Dedifferentiated amniotic fluid mesenchymal stem cell (primary cell): ENCODE measurements at regions not wholly inside any gene's neighbourhood (a gene's known extent, or its start where the extent isn't known, plus 50 kb on each side); places are given as distances from the start of the nearest gene placed in this dataset.
A peak's percentile ranks its signal among the peaks of the same experiment; 100 is the strongest.
"Not testable (repeated sequence)": the region's sequence is repeated elsewhere in the genome, so short reads cannot be mapped to it uniquely, and the experiment has no call there.

Experiments
- DNase-seq: peaks from one replicate; pipeline ENCODE4 v3.0.0-alpha.2; 2016; ENCODE audit errors: extremely low spot score

- no peak for DNase-seq
Measured at GRCh38 chr2:53536583-53537361, 230.8 kb upstream of the CHAC2 start.

- DNase-seq = no peak
Measured at GRCh38 chr2:53535234-53535840, 232.3 kb upstream of the CHAC2 start.

GRCh38 chr2:53530126-53530525, 237.5 kb upstream of the CHAC2 start:
- DNase-seq = no peak

GRCh38 chr2:53527056-53527455, 240.5 kb upstream of the CHAC2 start:
- DNase-seq = no peak

GRCh38 chr2:53519918-53520841, 247.4 kb upstream of the CHAC2 start:
- DNase-seq = no peak

- DNase-seq = no peak
Measured at GRCh38 chr2:53517406-53517805, 250.2 kb upstream of the CHAC2 start.

GRCh38 chr2:53516650-53517049, 251.0 kb upstream of the CHAC2 start:
- no peak for DNase-seq

- no peak for DNase-seq
Measured at GRCh38 chr2:53515435-53516332, 251.9 kb upstream of the CHAC2 start.

- DNase-seq = no peak
Measured at GRCh38 chr2:53513167-53513666, 254.4 kb upstream of the CHAC2 start.

GRCh38 chr2:53512071-53512826, 255.4 kb upstream of the CHAC2 start:
- no peak for DNase-seq

- DNase-seq = no peak
Measured at GRCh38 chr2:53511549-53511948, 256.1 kb upstream of the CHAC2 start.

GRCh38 chr2:53510401-53510800, 257.2 kb upstream of the CHAC2 start:
- DNase-seq = no peak

GRCh38 chr2:53509831-53510388, 257.7 kb upstream of the CHAC2 start:
- DNase-seq = no peak

GRCh38 chr2:53508667-53509066, 258.9 kb upstream of the CHAC2 start:
- DNase-seq = no peak

GRCh38 chr2:53507070-53507469, 260.5 kb upstream of the CHAC2 start:
- not testable (repeated sequence) for DNase-seq

GRCh38 chr2:53505826-53506225, 261.8 kb upstream of the CHAC2 start:
- DNase-seq = no peak

- no peak for DNase-seq
Measured at GRCh38 chr2:53504507-53504906, 263.1 kb upstream of the CHAC2 start.

- no peak for DNase-seq
Measured at GRCh38 chr2:53500181-53500580, 267.4 kb upstream of the CHAC2 start.

- peak; percentile 90 for DNase-seq
Measured at GRCh38 chr2:53498210-53498609, 269.4 kb upstream of the CHAC2 start.

- DNase-seq = no peak
Measured at GRCh38 chr2:53497020-53497419, 270.6 kb upstream of the CHAC2 start.
